ENCODE measurements at regions not wholly inside any gene's neighbourhood (a gene's known extent, or its start where the extent isn't known, plus 50 kb on each side); places are given as distances from the start of the nearest gene placed in this dataset.

GRCh38 chr20:20795721-20796120 lies 83.3 kb upstream of the RALGAPA2 start:
- Histone ChIP-seq H3K9ac (ENCODE audit: insufficient read depth in 1 of 2, low read depth in 2 of 2, low read length in 2 of 2) (no peak overlapping the region), H3K9me3 (replicated peaks; ENCODE audit: control insufficient read depth, insufficient read depth, low read depth, low read length) (no peaks in the 10 kb centered on the region), H3K79me2 (ENCODE audit: control insufficient read depth, insufficient read depth, low read length) (no peaks in the 10 kb centered on the region), H4K20me1 (replicated peaks; ENCODE audit: control insufficient read depth, insufficient read depth, low read length) (no peaks in the 10 kb centered on the region), H3K27ac (ENCODE audit: extremely low read depth, low read depth, low read length) (no peak overlapping the region), H3K9me1 (ENCODE audit: control insufficient read depth, insufficient read depth, low read length) (no peaks in the 10 kb centered on the region), H3K4me1 (replicated peaks in 1 of 2; ENCODE audit: control insufficient read depth in 2 of 2, insufficient read depth in 2 of 2, low read length in 2 of 2) (no peaks in the 10 kb centered on the region), H3K27me3 (ENCODE audit: control insufficient read depth in 2 of 2, insufficient read depth in 2 of 2, low read length in 2 of 2) (peaks cover 0 to 16% of the 10 kb centered on the region in 2 experiments; a peak in 3 of 5 replicates), H3K4me3 (no peak overlapping the region), H3K4me2 (ENCODE audit: insufficient read depth, low read length) (no peak overlapping the region), H2AFZ (ENCODE audit: low read depth, low read length) (no peak overlapping the region), H3K36me3 (ENCODE audit: control insufficient read depth, insufficient read depth, low read length) (no peaks in the 10 kb centered on the region)
- ATAC-seq (no peak), DNase-seq (ENCODE audit: extremely low read depth in 1 of 4, low spot score in 3 of 4) (no peak), FAIRE-seq (no peak)
- intact Hi-C loops (cut with micrococcal nuclease): no loop called here
- TF ChIP-seq U2AF2 (optimal IDR thresholded peaks at IDR 0.05; ENCODE audit: low read depth, low read length): no peak
- TF ChIP-seq, protein P1, sequence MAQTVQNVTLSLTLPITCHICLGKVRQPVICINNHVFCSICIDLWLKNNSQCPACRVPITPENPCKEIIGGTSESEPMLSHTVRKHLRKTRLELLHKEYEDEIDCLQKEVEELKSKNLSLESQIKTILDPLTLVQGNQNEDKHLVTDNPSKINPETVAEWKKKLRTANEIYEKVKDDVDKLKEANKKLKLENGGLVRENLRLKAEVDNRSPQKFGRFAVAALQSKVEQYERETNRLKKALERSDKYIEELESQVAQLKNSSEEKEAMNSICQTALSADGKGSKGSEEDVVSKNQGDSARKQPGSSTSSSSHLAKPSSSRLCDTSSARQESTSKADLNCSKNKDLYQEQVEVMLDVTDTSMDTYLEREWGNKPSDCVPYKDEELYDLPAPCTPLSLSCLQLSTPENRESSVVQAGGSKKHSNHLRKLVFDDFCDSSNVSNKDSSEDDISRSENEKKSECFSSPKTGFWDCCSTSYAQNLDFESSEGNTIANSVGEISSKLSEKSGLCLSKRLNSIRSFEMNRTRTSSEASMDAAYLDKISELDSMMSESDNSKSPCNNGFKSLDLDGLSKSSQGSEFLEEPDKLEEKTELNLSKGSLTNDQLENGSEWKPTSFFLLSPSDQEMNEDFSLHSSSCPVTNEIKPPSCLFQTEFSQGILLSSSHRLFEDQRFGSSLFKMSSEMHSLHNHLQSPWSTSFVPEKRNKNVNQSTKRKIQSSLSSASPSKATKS (CRISPR knock-in tag; IDR thresholded peaks at IDR 0.05): no peak
- no peak for TF ChIP-seq HMG20B (CRISPR knock-in tag; IDR thresholded peaks at IDR 0.05)
- TF ChIP-seq JUNB (CRISPR knock-in tag; conservative IDR thresholded peaks at IDR 0.05): no peak
- no peak for TF ChIP-seq CLOCK (CRISPR knock-in tag; IDR thresholded peaks at IDR 0.05; ENCODE audit: borderline replicate concordance)
- TF ChIP-seq YY1 (IDR thresholded peaks at IDR 0.05; ENCODE audit: borderline replicate concordance in 1 of 3, control insufficient read depth in 1 of 3, extremely low read depth in 1 of 3, insufficient read depth in 3 of 3, insufficient read length in 1 of 3, insufficient replicate concordance in 2 of 3, low read depth in 1 of 3, low read length in 2 of 3): no peak
- TF ChIP-seq ZNF263 (CRISPR knock-in tag; IDR thresholded peaks at IDR 0.05; ENCODE audit: borderline replicate concordance): no peak
- TF ChIP-seq ZEB2 (IDR thresholded peaks at IDR 0.05): no peak
- TF ChIP-seq DDX20 (tag; IDR thresholded peaks at IDR 0.05; ENCODE audit: low read depth): no peak
- TF ChIP-seq NFXL1 (CRISPR knock-in tag; IDR thresholded peaks at IDR 0.05): no peak
- ChIA-PET CTCF (ENCODE audit: low intra/inter-chr PET ratio) (no interaction called here), POLR2A (no interaction called here)
- BruUV-seq (replicated peaks): no TSS peak
- WGBS (ENCODE audit: insufficient coverage, low coverage, missing lambda C conversion rate): 3% methylated on average over 5 of the region's 5 CpGs
- in situ Hi-C loops (cut with MboI): no loop called here

Measured in K562 (cell line).